Body of pancreas (tissue), 4 donors: ENCODE measurements at regions not wholly inside any gene's neighbourhood (a gene's known extent, or its start where the extent isn't known, plus 50 kb on each side); places are given as distances from the start of the nearest gene placed in this dataset.
A peak's percentile ranks its signal among the peaks of the same experiment; 100 is the strongest.
"Not testable (repeated sequence)": the region's sequence is repeated elsewhere in the genome, so short reads cannot be mapped to it uniquely, and the experiment has no call there.

ENCODE experiments used
- ATAC-seq: fragments of 150-250 bp; one replicate; pipeline ENCODE4 v1.9.1; 2016
- DNase-seq, 4 donors: peaks; one replicate each; pipeline ENCODE4 v3.0.0-alpha.2; 2019
- H3K27ac ChIP-seq, 4 donors: fragments of 200-600 bp; sonication (generic); 1 replicate in 3 of 4; 2 replicates in 1 of 4; pipeline versions ENCODE4 v1.5.1 to v1.6.1; 2016 to 2019; ENCODE audit warnings: mild to moderate bottlenecking in 1 of 4, mixed read lengths in 1 of 4, moderate library complexity in 1 of 4
- H3K27me3 ChIP-seq, 2 donors: fragments of 200-600 bp; sonication (generic); one replicate each; pipeline ENCODE4 v1.6.0; 2016; ENCODE audit warnings: mild to moderate bottlenecking in 1 of 2
- H3K36me3 ChIP-seq, 2 donors: fragments of 200-600 bp; sonication (generic); replicated peaks in 1 of 2; 2 replicates each; pipeline ENCODE4 v1.5.1; 2016; ENCODE audit warnings: low read depth in 2 of 2; ENCODE audit not compliant: insufficient read depth in 1 of 2
- H3K4me1 ChIP-seq: fragments of 200-600 bp; sonication (generic); one replicate; pipeline ENCODE4 v1.6.0; 2016
- H3K4me3 ChIP-seq, 2 donors: fragments of 200-600 bp; sonication (generic); 1 replicate in 1 of 2; 2 replicates in 1 of 2; pipeline ENCODE4 v1.5.1; 2016 to 2019
- H3K9me3 ChIP-seq, 3 donors: fragments of 200-600 bp; sonication (generic); 1 replicate in 2 of 3; 2 replicates in 1 of 3; pipeline ENCODE4 v1.5.1; 2016
- POLR2A ChIP-seq, 3 donors: fragments of 450-650 bp; IDR thresholded peaks; one replicate each; pipeline ENCODE4 v1.6.1; 2016; ENCODE audit warnings: antibody characterized with exemption in 3 of 3, mild to moderate bottlenecking in 2 of 3
- WGBS, 2 donors: methylation state at CpG; one replicate each; pipeline ENCODE4 v1.1.5; 2017; 5-methylcytosine and 5-hydroxymethylcytosine counted together
- intact Hi-C: fragments of 100-400 bp; cut with DNase I; formaldehyde crosslinking; loops from one replicate; pipeline ENCODE4 v1.15.1; 2023
- TF ChIP-seq, protein P1 (sequence below), 7 experiments: fragments of 450-650 bp in 4 of 7; fragments of 200-600 bp in 3 of 7; sonication (generic) in 3 of 7; IDR thresholded peaks; one replicate each; pipeline ENCODE4 v1.5.1; 2016 to 2019; ENCODE audit warnings: antibody characterized with exemption in 7 of 7

DNA sequence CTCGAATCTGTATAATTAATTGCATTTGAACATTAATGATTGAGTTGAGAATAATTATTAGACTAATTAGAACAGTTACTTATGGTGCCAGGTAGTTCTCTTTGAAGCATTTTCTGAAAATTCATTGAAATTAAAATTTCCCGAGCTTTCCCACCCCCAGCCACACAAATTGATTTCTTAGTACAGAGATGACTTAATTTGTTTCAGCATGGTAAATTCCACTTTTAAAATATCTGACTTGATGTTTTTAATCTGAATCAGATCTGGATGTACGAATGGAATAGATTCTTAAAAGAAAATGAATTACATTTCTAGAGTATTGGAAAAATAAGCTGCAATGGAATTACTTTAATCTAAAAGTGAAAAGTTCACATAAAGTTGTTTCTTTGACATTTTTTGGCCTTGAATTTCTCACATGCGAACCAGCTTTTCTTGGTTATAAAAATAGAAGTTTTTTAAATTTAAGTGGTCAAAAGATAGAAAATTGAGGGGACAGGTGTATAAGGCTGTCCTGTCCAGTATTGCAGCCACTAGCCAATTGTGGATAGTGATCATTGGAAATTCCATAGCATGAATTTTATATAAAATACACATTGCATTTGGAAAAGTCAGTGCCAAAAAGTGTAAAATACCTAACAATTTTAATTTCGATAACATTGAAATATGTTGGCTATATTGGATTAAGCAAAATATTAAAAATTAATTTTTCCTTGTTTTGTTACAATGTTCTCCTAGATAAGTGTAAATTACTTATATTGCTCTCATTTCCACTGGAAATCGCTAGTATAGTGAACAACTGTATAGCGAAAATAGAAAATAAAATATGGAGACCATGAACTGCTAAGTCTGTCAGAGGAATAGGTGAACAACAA lies 102.9 kb downstream of the OR2B2 start:
- no peaks in the 10 kb centered on the region for H3K9me3 ChIP-seq
- no peak for DNase-seq
- ATAC-seq = no peak
- peaks cover 0 to 20% of the 10 kb centered on the region in 2 donors for H3K27me3 ChIP-seq
- WGBS, 2 donors = 18% methylated on average over 7 of the region's 7 CpGs
- TF ChIP-seq, protein P1, sequence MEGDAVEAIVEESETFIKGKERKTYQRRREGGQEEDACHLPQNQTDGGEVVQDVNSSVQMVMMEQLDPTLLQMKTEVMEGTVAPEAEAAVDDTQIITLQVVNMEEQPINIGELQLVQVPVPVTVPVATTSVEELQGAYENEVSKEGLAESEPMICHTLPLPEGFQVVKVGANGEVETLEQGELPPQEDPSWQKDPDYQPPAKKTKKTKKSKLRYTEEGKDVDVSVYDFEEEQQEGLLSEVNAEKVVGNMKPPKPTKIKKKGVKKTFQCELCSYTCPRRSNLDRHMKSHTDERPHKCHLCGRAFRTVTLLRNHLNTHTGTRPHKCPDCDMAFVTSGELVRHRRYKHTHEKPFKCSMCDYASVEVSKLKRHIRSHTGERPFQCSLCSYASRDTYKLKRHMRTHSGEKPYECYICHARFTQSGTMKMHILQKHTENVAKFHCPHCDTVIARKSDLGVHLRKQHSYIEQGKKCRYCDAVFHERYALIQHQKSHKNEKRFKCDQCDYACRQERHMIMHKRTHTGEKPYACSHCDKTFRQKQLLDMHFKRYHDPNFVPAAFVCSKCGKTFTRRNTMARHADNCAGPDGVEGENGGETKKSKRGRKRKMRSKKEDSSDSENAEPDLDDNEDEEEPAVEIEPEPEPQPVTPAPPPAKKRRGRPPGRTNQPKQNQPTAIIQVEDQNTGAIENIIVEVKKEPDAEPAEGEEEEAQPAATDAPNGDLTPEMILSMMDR (IDR thresholded peaks at IDR 0.05) = no peak
- TF ChIP-seq POLR2A (IDR thresholded peaks at IDR 0.05) = no peak
- intact Hi-C loops = no loop called here
- H3K4me1 ChIP-seq = peaks cover 21% of the 10 kb centered on the region
- H3K27ac ChIP-seq = peak overlapping the region in 2 of 4 donors; percentile 76 to 82
- no peaks in the 10 kb centered on the region for H3K36me3 ChIP-seq
- H3K4me3 ChIP-seq = no peak overlapping the region

DNA sequence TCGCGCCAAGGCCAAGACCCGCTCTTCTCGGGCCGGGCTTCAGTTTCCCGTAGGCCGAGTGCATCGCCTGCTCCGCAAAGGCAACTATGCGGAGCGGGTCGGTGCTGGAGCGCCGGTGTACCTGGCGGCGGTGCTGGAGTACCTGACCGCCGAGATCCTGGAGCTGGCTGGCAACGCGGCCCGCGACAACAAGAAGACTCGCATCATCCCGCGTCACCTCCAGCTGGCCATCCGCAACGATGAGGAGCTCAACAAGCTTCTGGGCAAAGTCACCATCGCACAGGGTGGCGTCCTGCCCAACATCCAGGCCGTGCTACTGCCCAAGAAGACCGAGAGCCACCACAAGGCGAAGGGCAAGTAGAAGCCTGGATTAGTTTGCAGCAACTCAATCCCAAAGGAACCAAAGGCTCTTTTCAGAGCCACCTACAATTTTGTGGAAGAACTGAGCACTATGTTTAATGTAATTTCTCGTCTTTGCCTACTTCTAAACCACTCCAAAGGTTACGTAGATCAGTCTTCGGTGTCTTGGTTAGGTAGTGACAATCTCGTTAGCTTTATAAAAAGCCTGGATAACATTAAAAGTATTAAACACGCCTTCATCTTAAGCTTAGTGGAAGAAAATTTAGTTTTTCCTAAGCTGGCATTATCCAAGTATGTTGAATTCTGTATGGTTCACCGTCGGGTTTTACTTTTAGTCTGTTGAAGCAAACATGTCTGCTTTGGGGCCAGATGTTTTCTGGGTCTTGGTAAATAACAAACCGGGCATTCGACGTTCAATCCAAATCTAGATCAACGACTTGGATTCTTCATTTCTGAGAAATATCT lies 103.7 kb downstream of the OR2B2 start:
- H3K36me3 ChIP-seq, H3K9me3 ChIP-seq, H3K4me3 ChIP-seq, intact Hi-C loops, DNase-seq: not testable (repeated sequence)
- Histone ChIP-seq H3K27me3 (peaks cover 0 to 20% of the 10 kb centered on the region in 2 donors), H3K4me1 (peaks cover 17% of the 10 kb centered on the region), H3K27ac (peak overlapping the region in 2 of 4 donors; percentile 34 to 82)
- 5 to 14% methylated on average over 19 to 28 of the region's 43 CpGs for WGBS, 2 donors
- peak; percentile 39 for ATAC-seq

DNA sequence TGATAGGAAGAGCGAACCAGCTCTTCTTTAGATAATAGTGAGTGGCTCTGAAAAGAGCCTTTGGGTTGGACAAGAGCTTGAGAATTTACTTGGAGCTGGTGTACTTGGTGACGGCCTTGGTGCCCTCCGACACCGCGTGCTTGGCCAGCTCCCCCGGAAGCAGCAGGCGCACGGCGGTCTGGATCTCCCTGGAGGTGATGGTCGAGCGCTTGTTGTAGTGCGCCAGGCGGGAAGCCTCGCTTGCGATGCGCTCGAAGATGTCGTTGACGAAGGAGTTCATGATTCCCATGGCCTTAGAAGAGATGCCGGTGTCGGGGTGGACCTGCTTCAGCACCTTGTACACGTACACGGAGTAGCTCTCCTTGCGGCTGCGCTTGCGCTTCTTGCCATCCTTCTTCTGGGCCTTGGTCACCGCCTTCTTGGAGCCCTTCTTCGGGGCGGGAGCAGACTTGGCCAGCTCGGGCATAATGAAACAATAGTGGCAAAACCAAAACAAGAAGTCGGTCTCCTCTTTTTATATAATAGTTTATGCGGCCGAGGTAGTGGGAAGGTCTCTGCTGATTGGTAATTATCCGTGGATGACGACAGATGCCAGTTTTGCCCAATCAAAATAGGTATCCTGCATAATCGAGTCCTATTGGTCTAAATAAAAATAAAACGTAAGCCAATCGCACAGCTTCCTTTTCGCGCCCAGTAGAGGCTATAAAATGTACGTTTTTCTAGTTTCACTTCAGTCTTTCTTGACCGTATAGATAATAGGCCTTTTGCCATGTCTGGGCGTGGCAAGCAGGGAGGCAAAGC lies 104.6 kb downstream of the OR2B2 start:
- TF ChIP-seq POLR2A (IDR thresholded peaks at IDR 0.05) = peak in 2 of 3 donors; percentile 44 to 68
- Histone ChIP-seq H3K27ac (peak overlapping the region in 3 of 4 donors; percentile 34 to 82 (median 41)), H3K27me3 (peaks cover 0 to 20% of the 10 kb centered on the region in 2 donors), H3K4me1 (peaks cover 17% of the 10 kb centered on the region)
- 2 to 3% methylated on average over 29 to 43 of the region's 43 CpGs for WGBS, 2 donors
- H3K36me3 ChIP-seq, H3K4me3 ChIP-seq, H3K9me3 ChIP-seq, intact Hi-C loops: not testable (repeated sequence)
- ATAC-seq = peak; percentile 90
- DNase-seq = peak; percentile 50 to 82 (median 56)

DNA sequence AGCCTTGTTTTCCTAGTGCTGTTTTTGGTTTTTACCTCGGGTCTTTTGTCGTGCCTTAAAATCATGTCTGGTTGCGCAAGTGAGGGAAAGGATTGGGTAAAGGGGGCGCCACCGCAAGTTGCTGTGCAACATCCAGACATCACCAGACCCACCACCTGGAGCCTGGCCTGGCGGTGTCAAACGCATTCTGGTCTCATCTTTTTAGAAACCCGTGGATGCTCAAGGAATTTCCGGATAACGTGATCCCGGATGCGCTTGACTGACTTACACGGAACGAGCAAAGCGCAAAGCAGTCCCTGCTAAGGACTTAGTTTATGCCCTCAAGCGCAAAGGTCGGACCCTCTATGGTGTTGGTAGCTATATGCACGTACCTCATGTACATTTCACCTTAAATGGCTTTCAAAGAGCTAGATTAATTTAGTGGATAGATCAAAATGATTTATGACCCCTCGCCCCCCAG lies 105.2 kb downstream of the OR2B2 start:
- intact Hi-C loops = no loop called here
- TF ChIP-seq POLR2A (IDR thresholded peaks at IDR 0.05) = no peak
- TF ChIP-seq, protein P1 (IDR thresholded peaks at IDR 0.05) = no peak
- Histone ChIP-seq H3K36me3 (no peaks in the 10 kb centered on the region), H3K4me3 (no peak overlapping the region), H3K27ac (peak overlapping the region in 2 of 4 donors; percentile 41 to 82), H3K27me3 (peaks cover 0 to 20% of the 10 kb centered on the region in 2 donors), H3K4me1 (peaks cover 17% of the 10 kb centered on the region), H3K9me3 (no peaks in the 10 kb centered on the region)
- DNase-seq = peak in 1 of 4 donors; percentile 8
- WGBS, 2 donors = 6 to 9% methylated on average over 19 of the region's 19 CpGs
- no peak for ATAC-seq

DNA sequence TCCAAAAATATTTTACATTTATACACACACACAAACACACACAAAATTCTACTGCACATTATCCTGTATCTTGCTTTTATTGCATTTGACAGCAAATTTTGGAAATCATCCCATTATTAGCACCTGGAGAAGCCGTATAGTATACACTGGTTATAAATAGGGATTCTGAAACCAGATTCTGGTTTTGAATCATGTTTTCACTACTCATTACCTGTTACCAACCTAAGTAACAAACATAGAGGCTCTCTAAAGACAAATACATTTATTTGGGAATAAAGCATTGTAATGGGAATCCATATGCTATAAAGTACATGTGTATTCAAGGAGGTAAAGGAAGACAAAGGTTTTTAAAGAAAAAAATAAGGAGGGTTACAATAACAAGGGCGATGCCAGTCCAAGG lies 106.8 kb downstream of the OR2B2 start:
- Histone ChIP-seq H3K4me1 (peaks cover 17% of the 10 kb centered on the region), H3K27me3 (peaks cover 0 to 20% of the 10 kb centered on the region in 2 donors), H3K27ac (no peak overlapping the region), H3K4me3 (no peak overlapping the region), H3K9me3 (no peaks in the 10 kb centered on the region), H3K36me3 (no peaks in the 10 kb centered on the region)
- DNase-seq (no peak), ATAC-seq (no peak)
- no peak for TF ChIP-seq POLR2A (IDR thresholded peaks at IDR 0.05)
- TF ChIP-seq, protein P1 (IDR thresholded peaks at IDR 0.05) = no peak
- intact Hi-C loops = no loop called here
- WGBS, 2 donors = 78 to 82% methylated on average over 2 of the region's 2 CpGs
